Upper lobe of left lung (tissue), 4 donors: ENCODE measurements at regions not wholly inside any gene's neighbourhood (a gene's known extent, or its start where the extent isn't known, plus 50 kb on each side); places are given as distances from the start of the nearest gene placed in this dataset.

ENCODE experiments used
- EP300 ChIP-seq, 4 donors: sonication (generic); formaldehyde crosslinking; IDR thresholded peaks; one replicate each; pipeline ENCODE4 v1.5.1; 2017; ENCODE audit warnings: antibody characterized with exemption in 4 of 4, control low read depth in 2 of 4
- POLR2A ChIP-seq, 4 donors: fragments of 450-650 bp; IDR thresholded peaks; one replicate each; pipeline ENCODE4 v1.5.1; 2016 to 2017; ENCODE audit warnings: antibody characterized with exemption in 4 of 4, mild to moderate bottlenecking in 2 of 4
- POLR2AphosphoS5 ChIP-seq, 2 donors: sonication (generic); formaldehyde crosslinking; IDR thresholded peaks; one replicate each; pipeline ENCODE4 v1.5.1; 2017; ENCODE audit warnings: antibody characterized with exemption in 2 of 2
- TF ChIP-seq, protein P1 (sequence below), 6 experiments: fragments of 450-650 bp in 4 of 6; fragments of 200-600 bp in 2 of 6; sonication (generic) in 2 of 6; IDR thresholded peaks; one replicate each; pipeline ENCODE4 v1.5.1; 2016 to 2019; ENCODE audit warnings: antibody characterized with exemption in 6 of 6

DNA sequence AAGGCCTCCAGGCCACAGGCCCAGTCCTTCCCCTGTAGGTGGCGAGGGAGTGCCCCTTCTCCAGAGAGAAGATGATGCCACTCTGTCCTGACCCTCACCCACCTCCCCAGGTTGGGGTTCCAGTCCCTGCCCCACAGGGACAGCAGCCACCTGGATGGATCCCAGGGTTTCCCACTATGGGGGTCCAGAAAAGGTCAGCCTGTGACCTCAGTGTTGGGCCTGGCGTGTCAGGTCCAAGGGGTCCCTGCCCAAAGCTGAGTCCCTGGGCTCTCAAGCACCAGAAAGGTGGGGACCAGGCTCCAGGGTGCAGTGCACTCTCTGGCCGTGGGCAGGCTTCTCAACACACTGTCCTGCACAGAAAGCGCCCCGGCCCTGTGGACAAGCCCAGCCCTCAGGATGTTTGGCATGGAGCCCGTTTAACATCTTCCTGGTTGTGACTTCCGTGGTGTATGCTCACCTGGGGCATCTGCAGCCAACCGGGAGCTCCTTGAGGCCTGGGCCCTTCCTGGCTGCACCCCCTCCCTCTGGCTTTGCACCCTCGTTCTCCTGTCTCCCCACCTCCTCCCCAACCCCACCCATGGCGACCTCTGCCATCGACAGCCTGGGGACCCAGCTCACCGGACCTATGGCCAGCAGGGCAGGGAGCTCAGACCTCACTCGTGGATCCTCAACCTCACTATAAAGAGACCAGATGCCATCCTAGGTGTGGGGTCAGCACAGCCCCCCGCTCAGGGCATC lies 58.3 kb upstream of the PPP2R2D start:
- TF ChIP-seq POLR2A (IDR thresholded peaks at IDR 0.05) (no peak), EP300 (IDR thresholded peaks at IDR 0.05) (no peak), POLR2AphosphoS5 (IDR thresholded peaks at IDR 0.05) (no peak)
- TF ChIP-seq, protein P1, sequence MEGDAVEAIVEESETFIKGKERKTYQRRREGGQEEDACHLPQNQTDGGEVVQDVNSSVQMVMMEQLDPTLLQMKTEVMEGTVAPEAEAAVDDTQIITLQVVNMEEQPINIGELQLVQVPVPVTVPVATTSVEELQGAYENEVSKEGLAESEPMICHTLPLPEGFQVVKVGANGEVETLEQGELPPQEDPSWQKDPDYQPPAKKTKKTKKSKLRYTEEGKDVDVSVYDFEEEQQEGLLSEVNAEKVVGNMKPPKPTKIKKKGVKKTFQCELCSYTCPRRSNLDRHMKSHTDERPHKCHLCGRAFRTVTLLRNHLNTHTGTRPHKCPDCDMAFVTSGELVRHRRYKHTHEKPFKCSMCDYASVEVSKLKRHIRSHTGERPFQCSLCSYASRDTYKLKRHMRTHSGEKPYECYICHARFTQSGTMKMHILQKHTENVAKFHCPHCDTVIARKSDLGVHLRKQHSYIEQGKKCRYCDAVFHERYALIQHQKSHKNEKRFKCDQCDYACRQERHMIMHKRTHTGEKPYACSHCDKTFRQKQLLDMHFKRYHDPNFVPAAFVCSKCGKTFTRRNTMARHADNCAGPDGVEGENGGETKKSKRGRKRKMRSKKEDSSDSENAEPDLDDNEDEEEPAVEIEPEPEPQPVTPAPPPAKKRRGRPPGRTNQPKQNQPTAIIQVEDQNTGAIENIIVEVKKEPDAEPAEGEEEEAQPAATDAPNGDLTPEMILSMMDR (IDR thresholded peaks at IDR 0.05), result no peak
